ENCODE measurements at regions not wholly inside any gene's neighbourhood (a gene's known extent, or its start where the extent isn't known, plus 50 kb on each side); places are given as distances from the start of the nearest gene placed in this dataset.

- Histone ChIP-seq H3K9me2 (ENCODE audit: insufficient read depth) (no peaks in the 10 kb centered on the region), H3F3A (replicated peaks; ENCODE audit: low read depth) (no peaks in the 10 kb centered on the region), H4K20me1 (replicated peaks; ENCODE audit: insufficient read depth) (no peaks in the 10 kb centered on the region), H3K27me3 (ENCODE audit: insufficient read depth) (no peaks in the 10 kb centered on the region), H3K4me1 (ENCODE audit: insufficient read depth) (no peaks in the 10 kb centered on the region), H3K27ac (ENCODE audit: low read depth) (no peak overlapping the region), H3K36me3 (ENCODE audit: insufficient read depth) (no peaks in the 10 kb centered on the region), H3K4me2 (no peak overlapping the region), H3K4me3 (no peak overlapping the region), H3K79me2 (replicated peaks; ENCODE audit: insufficient read depth) (no peaks in the 10 kb centered on the region), H2AFZ (no peak overlapping the region)
- no peaks in the 10 kb centered on the region for H3K9me3 Mint-ChIP-seq
- TF ChIP-seq EZH2phosphoT487 (IDR thresholded peaks at IDR 0.05; ENCODE audit: unreplicated experiment) (no peak), STAT1 (IDR thresholded peaks at IDR 0.05; ENCODE audit: unreplicated experiment) (no peak), REST (IDR thresholded peaks at IDR 0.05; ENCODE audit: unreplicated experiment) (no peak), JUNB (IDR thresholded peaks at IDR 0.05; ENCODE audit: unreplicated experiment) (no peak)
- ATAC-seq, result no peak
- no peaks in the 10 kb centered on the region; the same call in 2 of the 3 replicates for H3K4me1 Mint-ChIP-seq
- DNase-seq (ENCODE audit: low spot score), result no peak
- H3K27ac Mint-ChIP-seq, result no peak overlapping the region
- no peaks in the 10 kb centered on the region for H3K27me3 Mint-ChIP-seq (ENCODE audit: insufficient read depth, low read depth, poor library complexity)
- H3K36me3 Mint-ChIP-seq (ENCODE audit: low read depth), result no peaks in the 10 kb centered on the region
- H3K4me3 Mint-ChIP-seq, result no peak overlapping the region
Observed at GRCh38 chr12:92277795-92278194, 132.1 kb upstream of the BTG1 start.

- Histone ChIP-seq H3K4me2 (no peak overlapping the region), H3K27me3 (ENCODE audit: insufficient read depth) (no peaks in the 10 kb centered on the region), H3K4me3 (no peak overlapping the region), H4K20me1 (replicated peaks; ENCODE audit: insufficient read depth) (no peaks in the 10 kb centered on the region), H3K79me2 (replicated peaks; ENCODE audit: insufficient read depth) (no peaks in the 10 kb centered on the region), H3F3A (replicated peaks; ENCODE audit: low read depth) (no peaks in the 10 kb centered on the region), H2AFZ (no peak overlapping the region), H3K4me1 (ENCODE audit: insufficient read depth) (no peaks in the 10 kb centered on the region), H3K27ac (ENCODE audit: low read depth) (no peak overlapping the region), H3K36me3 (ENCODE audit: insufficient read depth) (no peaks in the 10 kb centered on the region), H3K9me2 (ENCODE audit: insufficient read depth) (no peaks in the 10 kb centered on the region)
- no peak for TF ChIP-seq CTCF (conservative IDR thresholded peaks at IDR 0.05; ENCODE audit: low read depth in 2 of 2)
- Mint-ChIP-seq H3K4me1 (peaks cover 8% of the 10 kb centered on the region; the same call in 2 of the 3 replicates), H3K27ac (no peak overlapping the region), H3K4me3 (no peak overlapping the region), H3K27me3 (ENCODE audit: insufficient read depth, low read depth, poor library complexity) (no peaks in the 10 kb centered on the region), H3K36me3 (ENCODE audit: low read depth) (no peaks in the 10 kb centered on the region), H3K9me3 (no peaks in the 10 kb centered on the region)
- DNase-seq (ENCODE audit: low spot score), result no peak
- no peak for ATAC-seq
Observed at GRCh38 chr12:92276276-92276675, 130.6 kb upstream of the BTG1 start.

Data from GM23338 (cell line).